Renal cortex interstitium (tissue), 11 donors: ENCODE measurements at regions not wholly inside any gene's neighbourhood (a gene's known extent, or its start where the extent isn't known, plus 50 kb on each side); places are given as distances from the start of the nearest gene placed in this dataset.
A peak's percentile ranks its signal among the peaks of the same experiment; 100 is the strongest.
"Not testable (repeated sequence)": the region's sequence is repeated elsewhere in the genome, so short reads cannot be mapped to it uniquely, and the experiment has no call there.

ENCODE experiments used
- DNase-seq, 11 donors: peaks; one replicate each; pipeline ENCODE4 v3.0.0-alpha.2; 2013; ENCODE audit warnings: low read depth in 9 of 11, low spot score in 4 of 11; ENCODE audit errors: extremely low read depth in 1 of 11

DNA sequence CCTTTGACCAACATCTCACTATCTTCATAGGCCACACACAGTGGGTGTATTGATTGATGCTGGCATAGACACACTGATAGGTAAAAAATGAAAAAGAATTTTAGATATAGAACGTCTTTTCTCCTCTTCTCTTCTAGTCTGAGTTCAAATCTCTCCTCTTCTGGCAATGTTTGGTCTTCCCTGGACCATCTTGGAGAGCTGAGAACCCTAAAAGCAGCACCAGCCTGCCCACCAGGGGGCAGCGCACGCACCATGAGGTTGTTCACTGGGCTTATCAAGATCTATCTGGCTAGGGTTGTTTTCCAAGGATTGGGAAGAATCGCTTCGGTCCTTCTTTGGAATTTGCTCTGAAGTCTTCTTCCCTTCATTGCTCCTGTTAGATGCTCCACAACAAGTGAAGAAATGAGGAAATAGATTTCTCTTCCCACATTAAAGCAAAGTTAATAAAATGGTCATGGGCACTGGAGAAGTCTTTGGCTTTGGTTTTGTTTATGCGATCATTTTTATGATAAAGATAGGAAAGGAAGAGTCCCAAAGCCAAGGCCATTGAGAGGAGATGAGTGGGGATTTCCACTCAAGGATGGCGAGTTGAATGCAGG, 104.0 kb upstream of the OLIG2 start:
- no peak for DNase-seq

GRCh38 chr21:32925098-32925497, 100.6 kb upstream of the OLIG2 start:
- DNase-seq: no peak

- no peak for DNase-seq
Measured at GRCh38 chr21:32929633-32930038, 96.1 kb upstream of the OLIG2 start.

DNA sequence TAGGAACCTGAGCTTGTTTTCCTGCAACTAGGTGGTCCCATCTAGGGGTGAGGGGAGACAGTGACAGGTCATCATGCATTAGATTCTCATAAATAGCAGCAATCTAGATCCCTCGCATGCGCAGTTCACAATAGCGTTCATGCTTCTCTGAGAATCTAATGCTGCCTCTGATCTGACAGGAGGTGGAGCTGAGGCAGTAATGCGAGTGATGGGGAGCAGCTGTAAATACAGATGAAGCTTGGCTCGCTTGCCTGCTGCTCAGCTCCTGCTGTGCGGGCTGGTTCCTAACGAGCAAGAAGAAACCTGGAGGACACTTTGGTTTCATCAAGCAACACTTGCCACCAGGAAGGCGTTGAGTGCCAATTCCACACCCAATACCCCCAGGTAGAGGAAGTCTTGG, 95.1 kb upstream of the OLIG2 start:
- DNase-seq: peak in 8 of 11 donors; percentile 13 to 41 (median 28)

GRCh38 chr21:32934068-32934467, 91.7 kb upstream of the OLIG2 start:
- DNase-seq: not testable (repeated sequence)

GRCh38 chr21:32934829-32935228, 90.9 kb upstream of the OLIG2 start:
- DNase-seq: no peak

GRCh38 chr21:32940079-32941014, 85.4 kb upstream of the OLIG2 start:
- DNase-seq: peak in 5 of 11 donors; percentile 15 to 39 (median 33)

GRCh38 chr21:32941263-32941662, 84.5 kb upstream of the OLIG2 start:
- DNase-seq: no peak

DNA sequence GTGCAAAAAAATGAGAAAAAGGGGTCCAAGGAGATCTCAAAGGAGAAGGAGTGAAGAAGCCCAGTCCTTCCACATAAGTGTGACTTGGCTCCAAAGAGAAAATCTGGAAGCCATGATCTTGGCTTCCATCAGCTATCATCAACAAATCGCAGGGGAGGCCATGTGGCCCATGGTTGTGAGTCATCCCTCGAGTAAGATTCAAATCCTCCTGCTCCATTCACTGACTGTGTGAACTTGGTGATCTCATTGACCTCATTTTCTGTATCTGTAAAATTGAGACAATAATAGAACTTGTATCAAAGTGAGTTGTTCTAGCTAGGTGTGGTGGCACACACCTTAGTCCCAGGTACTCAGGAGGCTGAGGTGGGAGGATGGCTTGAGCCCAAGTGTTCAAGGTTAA, 79.1 kb upstream of the OLIG2 start:
- DNase-seq: no peak

GRCh38 chr21:32947736-32948135, 78.0 kb upstream of the OLIG2 start:
- no peak for DNase-seq

DNA sequence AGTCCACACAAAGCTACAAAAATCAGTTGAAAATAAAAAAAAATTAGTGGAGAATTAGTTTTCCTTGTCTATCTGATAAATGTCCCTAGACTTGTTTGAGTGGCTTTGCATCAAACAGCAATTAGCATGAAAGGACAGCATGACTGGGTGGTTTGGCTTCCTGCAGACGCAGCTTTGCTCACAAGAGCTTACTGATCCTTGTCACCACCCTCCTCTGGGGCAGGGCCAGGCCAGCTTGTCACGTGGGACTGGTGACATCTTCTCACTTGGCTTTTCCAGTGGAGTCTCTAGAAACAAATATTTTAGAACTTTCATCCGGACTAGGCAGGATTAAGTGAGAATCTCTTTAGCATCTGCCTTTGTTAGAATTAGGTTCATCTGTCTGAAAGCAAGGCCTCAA, 76.0 kb upstream of the OLIG2 start:
- DNase-seq: no peak

DNA sequence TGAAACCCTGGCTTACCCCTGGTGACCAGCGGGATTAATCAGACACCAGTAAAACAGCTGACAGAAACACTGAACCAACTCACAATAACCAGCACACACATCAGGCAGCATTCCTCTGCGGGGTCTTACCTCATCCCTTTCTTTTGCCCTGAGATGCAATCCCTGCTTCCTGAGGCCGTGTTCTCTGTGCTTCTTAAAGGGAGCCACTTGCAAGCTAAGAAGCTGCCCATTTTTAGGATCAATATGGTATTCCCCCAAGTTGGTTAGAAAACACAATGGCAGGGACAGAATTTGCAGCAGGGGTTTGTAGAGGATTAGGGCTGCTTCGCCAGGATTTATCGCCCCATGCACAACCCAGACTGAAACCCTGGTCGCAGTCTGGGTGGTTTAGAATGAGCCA, 74.7 kb upstream of the OLIG2 start:
- DNase-seq: no peak

GRCh38 chr21:32954353-32954752, 71.4 kb upstream of the OLIG2 start:
- DNase-seq: no peak

- DNase-seq: no peak
Measured at GRCh38 chr21:32955311-32956060, 70.2 kb upstream of the OLIG2 start.

DNA sequence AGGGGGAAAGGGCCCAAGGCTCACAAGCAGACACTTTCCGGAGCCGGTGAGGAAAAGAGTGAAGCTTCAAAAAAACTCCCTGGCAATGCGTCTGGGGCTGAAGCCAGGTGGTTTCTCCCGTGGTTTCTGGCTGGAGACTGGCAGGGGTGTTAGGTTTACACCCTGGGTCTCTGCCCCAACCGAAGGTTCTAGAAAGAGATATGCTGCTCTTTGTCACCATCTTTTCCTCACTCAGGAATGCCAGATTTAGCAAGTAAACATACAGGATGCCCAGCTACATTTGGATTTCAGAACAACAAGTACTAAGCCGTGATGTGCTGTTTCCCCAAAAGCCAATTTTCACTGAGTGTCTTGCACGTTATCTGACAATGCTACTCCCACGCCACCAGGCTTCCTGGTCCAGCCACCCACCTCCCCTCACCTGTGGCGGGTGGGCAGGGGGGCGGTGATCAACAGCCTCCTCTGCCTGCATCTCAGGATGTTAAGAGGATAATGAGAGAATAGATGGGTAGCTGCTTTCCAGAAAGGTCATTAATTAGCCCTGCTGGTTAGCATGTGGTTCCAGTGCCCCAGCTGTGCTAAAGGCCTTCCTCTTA, 69.6 kb upstream of the OLIG2 start:
- no peak for DNase-seq

DNA sequence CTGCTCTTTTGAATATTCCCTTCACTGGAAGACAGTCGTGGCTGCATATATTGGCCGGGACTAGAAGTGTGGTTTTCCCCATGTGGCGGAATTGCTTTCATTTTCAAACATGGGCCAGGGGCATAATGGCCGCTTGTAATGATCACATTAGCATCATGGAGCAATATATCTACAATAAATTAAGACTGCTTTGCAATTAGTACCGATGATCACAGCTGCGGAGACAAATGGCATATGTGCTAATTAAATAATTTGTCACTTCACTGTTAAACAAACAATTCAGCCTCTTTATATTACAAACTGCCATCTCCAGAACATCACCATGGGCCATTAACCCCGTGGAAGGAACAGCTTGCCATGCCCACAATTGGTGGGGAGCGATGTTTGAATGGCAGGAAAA, 68.2 kb upstream of the OLIG2 start:
- DNase-seq: no peak

GRCh38 chr21:32958288-32959002, 67.3 kb upstream of the OLIG2 start:
- DNase-seq: peak in 7 of 11 donors; percentile 8 to 42 (median 16)

GRCh38 chr21:32962268-32962667, 63.5 kb upstream of the OLIG2 start:
- DNase-seq: no peak

DNA sequence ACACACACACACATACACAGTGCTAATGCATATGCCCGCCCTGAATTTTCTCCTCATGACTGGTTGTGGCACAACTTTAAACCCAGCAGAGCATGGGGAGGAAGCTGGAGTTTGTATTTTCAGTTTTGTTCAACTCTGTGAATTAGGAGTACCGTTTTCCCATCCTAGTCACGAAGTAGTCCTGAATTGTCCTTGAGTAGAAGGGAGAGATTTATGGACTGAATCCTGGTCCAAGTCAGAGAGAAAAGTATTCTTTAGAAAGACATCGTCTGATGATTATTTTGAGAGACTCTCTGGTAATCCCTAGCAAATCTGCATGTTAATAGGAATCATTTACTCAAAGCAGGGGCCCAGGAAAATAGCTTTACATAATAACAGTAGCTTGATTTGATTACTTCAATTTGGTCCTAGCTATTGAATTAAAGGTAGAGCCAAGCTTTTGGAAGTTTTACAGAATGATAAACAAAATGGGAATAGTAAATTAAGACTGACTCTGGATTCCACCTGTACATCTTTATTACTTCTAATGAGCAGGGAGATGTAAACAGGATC, 60.5 kb upstream of the OLIG2 start:
- no peak for DNase-seq
